ENCODE measurements at regions not wholly inside any gene's neighbourhood (a gene's known extent, or its start where the extent isn't known, plus 50 kb on each side); places are given as distances from the start of the nearest gene placed in this dataset.

DNA sequence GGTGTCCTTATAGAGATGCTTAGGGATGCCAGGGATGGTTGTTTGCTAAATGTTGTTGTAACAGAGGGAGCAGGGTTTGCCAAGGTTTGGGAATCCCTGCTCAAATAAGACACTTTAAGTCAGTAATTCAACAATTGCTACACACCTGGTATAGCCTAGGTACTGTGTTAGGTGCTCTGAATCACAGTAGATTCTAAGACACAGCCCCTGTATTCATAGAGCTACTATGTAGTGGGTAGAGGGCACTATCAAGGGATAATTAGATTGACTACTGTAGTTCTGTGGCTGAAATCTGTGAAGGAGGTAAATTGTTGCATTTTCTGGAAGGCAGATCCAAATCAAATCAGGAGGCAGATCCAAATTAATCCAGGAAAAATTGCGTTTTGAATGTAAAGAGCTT is 149.2 kb downstream of the C12orf75 start:
- Histone ChIP-seq H3K36me3 (ENCODE audit: insufficient read depth, low read length) (no peaks in the 10 kb centered on the region), H3K27me3 (ENCODE audit: insufficient read depth, low read length, poor library complexity, severe bottlenecking) (no peaks in the 10 kb centered on the region), H3K27ac (ENCODE audit: low read depth, low read length) (no peak overlapping the region), H3K9me3 (ENCODE audit: low read length) (no peaks in the 10 kb centered on the region), H3K4me3 (ENCODE audit: low read length) (no peak overlapping the region), H3K4me1 (ENCODE audit: insufficient read depth, low read length) (no peaks in the 10 kb centered on the region)
- no peak overlapping the region for H3K27ac Mint-ChIP-seq
- ChIA-PET POLR2A (no interaction called here), CTCF (no interaction called here)
- H3K4me3 Mint-ChIP-seq, result no peak overlapping the region
- no peaks in the 10 kb centered on the region for H3K9me3 Mint-ChIP-seq
- no peaks in the 10 kb centered on the region for H3K4me1 Mint-ChIP-seq
- H3K36me3 Mint-ChIP-seq, result no peaks in the 10 kb centered on the region
- no peak for DNase-seq
- H3K27me3 Mint-ChIP-seq, result peaks cover 0 to 11% of the 10 kb centered on the region in 2 donors

DNA sequence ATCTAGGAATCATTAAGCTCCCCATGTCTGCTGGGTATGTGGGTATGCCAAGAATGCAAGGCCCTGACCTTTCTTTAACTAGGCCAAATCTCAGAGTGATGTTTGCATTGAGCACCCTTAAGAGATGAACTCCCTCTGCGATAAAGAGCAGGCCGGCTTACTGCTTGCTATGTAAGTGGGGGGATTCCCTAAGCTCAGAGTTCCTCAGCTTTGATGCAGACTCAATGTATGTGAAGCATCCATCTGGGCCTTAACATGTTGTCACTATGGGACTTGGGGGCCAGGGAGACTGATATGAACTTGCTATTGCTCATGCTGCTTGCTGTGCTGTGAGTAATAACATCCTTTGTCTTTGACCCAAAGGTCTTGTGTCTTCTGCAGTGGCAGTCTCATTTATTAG is 149.7 kb downstream of the C12orf75 start:
- POLR2A ChIA-PET, result no interaction called here
- no peak overlapping the region for H3K27ac Mint-ChIP-seq
- no peaks in the 10 kb centered on the region for H3K4me1 ChIP-seq (ENCODE audit: insufficient read depth, low read length)
- peaks cover 0 to 9% of the 10 kb centered on the region in 2 donors for H3K27me3 Mint-ChIP-seq
- H3K9me3 ChIP-seq (ENCODE audit: low read length), result no peaks in the 10 kb centered on the region
- no peak overlapping the region for H3K4me3 Mint-ChIP-seq
- H3K36me3 Mint-ChIP-seq, result no peaks in the 10 kb centered on the region
- no peak overlapping the region for H3K27ac ChIP-seq (ENCODE audit: low read depth, low read length)
- no peaks in the 10 kb centered on the region for H3K9me3 Mint-ChIP-seq
- no peaks in the 10 kb centered on the region for H3K27me3 ChIP-seq (ENCODE audit: insufficient read depth, low read length, poor library complexity, severe bottlenecking)
- no peaks in the 10 kb centered on the region for H3K36me3 ChIP-seq (ENCODE audit: insufficient read depth, low read length)
- no peak for DNase-seq
- H3K4me3 ChIP-seq (ENCODE audit: low read length), result no peak overlapping the region
- H3K4me1 Mint-ChIP-seq, result no peaks in the 10 kb centered on the region
- CTCF ChIA-PET, result interaction anchor here (1.3 kb wide), 1 partner anchor 13 kb away, joined by 3 read pairs; no protein-coding TSS in a partner anchor

DNA sequence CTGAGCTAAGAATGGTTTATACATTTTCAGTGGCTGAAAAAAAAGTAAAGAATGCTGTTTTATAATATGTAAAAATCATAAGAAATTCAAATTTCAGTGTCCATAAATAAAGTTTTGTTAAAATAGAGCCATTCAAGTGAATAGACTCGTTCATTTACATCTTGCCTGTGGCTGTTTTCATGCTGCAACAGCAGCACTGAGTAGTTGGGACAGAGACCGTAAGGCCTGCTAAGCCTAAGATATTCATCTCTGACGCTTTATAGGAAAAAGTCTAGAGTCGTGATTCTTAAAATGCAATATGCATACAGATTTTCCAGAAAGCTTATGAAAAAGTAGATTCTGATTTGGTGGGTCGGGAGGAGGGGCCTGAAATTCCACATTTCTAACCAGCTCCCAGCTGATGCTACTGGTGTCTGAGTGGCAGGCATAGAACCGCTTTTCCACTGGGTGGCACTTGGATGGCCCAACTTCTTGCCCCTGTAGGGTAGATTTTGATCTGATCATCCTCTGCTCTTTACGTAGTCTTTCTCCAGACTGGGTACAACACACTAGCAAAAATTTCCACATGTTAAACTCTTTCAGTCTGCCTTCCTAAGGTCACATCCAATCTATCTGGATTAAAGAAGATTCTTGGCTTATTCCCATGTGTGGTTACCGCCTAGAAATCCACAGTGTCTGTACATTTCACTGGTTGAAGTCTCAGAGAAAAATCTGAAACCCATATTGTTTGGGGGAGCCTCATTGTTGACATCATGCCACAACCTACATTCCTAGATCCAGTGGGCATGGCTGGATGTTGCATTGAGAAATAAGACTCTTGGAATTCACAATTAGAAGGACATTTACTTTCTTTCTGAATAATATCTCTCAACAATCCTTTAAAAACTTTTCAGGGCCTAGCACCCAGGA is 151.2 kb downstream of the C12orf75 start:
- Mint-ChIP-seq H3K27ac (no peak overlapping the region), H3K27me3 (peaks cover 0 to 3% of the 10 kb centered on the region in 2 donors), H3K9me3 (no peaks in the 10 kb centered on the region), H3K4me1 (no peaks in the 10 kb centered on the region), H3K4me3 (no peak overlapping the region), H3K36me3 (no peaks in the 10 kb centered on the region)
- Histone ChIP-seq H3K27ac (ENCODE audit: low read depth, low read length) (no peak overlapping the region), H3K4me1 (ENCODE audit: insufficient read depth, low read length) (no peaks in the 10 kb centered on the region), H3K9me3 (ENCODE audit: low read length) (no peaks in the 10 kb centered on the region), H3K27me3 (ENCODE audit: insufficient read depth, low read length, poor library complexity, severe bottlenecking) (no peaks in the 10 kb centered on the region), H3K36me3 (ENCODE audit: insufficient read depth, low read length) (no peaks in the 10 kb centered on the region), H3K4me3 (ENCODE audit: low read length) (no peak overlapping the region)
- no peak for DNase-seq
- ChIA-PET POLR2A (no interaction called here), CTCF (interaction anchor here (1.3 kb wide), 1 partner anchor 12 kb away, joined by 3 read pairs; no protein-coding TSS in a partner anchor)

DNA sequence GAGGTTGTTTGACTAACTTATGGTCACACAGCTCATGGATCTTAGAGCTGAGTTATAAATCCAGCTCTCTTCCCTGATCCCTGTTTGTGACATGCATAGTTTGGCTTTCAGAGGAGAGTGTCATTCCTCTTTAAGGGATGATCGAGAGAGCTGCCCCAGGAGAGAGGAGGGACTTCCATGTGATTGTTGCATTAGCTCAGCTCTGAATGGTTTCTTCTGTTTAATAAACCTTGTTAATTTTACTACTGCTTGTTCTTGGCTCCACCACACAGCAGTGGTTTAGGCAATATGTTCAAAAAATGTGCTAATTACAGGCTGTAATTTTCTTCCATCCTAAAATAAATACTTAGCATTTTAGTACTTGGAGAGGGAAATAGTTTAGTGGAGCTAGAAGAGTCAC is 152.5 kb downstream of the C12orf75 start:
- ChIA-PET CTCF (no interaction called here), POLR2A (no interaction called here)
- H3K27ac ChIP-seq (ENCODE audit: low read depth, low read length), result no peak overlapping the region
- no peaks in the 10 kb centered on the region for H3K9me3 ChIP-seq (ENCODE audit: low read length)
- H3K27me3 ChIP-seq (ENCODE audit: insufficient read depth, low read length, poor library complexity, severe bottlenecking), result no peaks in the 10 kb centered on the region
- H3K36me3 ChIP-seq (ENCODE audit: insufficient read depth, low read length), result no peaks in the 10 kb centered on the region
- Mint-ChIP-seq H3K36me3 (no peaks in the 10 kb centered on the region), H3K4me1 (no peaks in the 10 kb centered on the region), H3K27me3 (no peaks in the 10 kb centered on the region), H3K4me3 (no peak overlapping the region), H3K27ac (no peak overlapping the region), H3K9me3 (no peaks in the 10 kb centered on the region)
- H3K4me1 ChIP-seq (ENCODE audit: insufficient read depth, low read length), result no peaks in the 10 kb centered on the region
- H3K4me3 ChIP-seq (ENCODE audit: low read length), result no peak overlapping the region
- no peak for DNase-seq

DNA sequence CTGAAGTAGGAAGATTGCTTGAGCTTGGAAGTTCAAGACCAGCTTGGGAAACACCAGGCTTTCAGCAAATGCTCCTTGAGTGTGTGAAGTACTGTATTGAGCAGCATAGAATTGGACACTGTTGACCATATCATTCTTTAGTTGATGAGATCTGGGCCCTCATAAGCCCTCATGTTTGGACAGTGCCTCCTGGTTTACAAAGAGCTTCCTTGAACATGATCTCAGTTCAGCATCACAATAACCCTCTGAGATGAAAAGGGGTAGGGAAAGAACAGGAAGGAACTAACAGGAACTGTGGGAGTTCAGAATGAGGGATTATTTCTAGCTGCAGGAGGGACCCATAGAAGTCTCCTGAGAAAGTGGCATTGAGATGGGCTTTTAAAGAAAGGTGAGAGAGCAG is 153.2 kb downstream of the C12orf75 start:
- no peaks in the 10 kb centered on the region for H3K36me3 ChIP-seq (ENCODE audit: insufficient read depth, low read length)
- Mint-ChIP-seq H3K4me1 (no peaks in the 10 kb centered on the region), H3K9me3 (no peaks in the 10 kb centered on the region), H3K4me3 (no peak overlapping the region), H3K36me3 (no peaks in the 10 kb centered on the region), H3K27ac (no peak overlapping the region), H3K27me3 (no peaks in the 10 kb centered on the region)
- H3K9me3 ChIP-seq (ENCODE audit: low read length), result no peaks in the 10 kb centered on the region
- POLR2A ChIA-PET, result no interaction called here
- DNase-seq, result no peak
- H3K27ac ChIP-seq (ENCODE audit: low read depth, low read length), result no peak overlapping the region
- H3K27me3 ChIP-seq (ENCODE audit: insufficient read depth, low read length, poor library complexity, severe bottlenecking), result no peaks in the 10 kb centered on the region
- no peak overlapping the region for H3K4me3 ChIP-seq (ENCODE audit: low read length)
- no peaks in the 10 kb centered on the region for H3K4me1 ChIP-seq (ENCODE audit: insufficient read depth, low read length)
- CTCF ChIA-PET, result no interaction called here

DNA sequence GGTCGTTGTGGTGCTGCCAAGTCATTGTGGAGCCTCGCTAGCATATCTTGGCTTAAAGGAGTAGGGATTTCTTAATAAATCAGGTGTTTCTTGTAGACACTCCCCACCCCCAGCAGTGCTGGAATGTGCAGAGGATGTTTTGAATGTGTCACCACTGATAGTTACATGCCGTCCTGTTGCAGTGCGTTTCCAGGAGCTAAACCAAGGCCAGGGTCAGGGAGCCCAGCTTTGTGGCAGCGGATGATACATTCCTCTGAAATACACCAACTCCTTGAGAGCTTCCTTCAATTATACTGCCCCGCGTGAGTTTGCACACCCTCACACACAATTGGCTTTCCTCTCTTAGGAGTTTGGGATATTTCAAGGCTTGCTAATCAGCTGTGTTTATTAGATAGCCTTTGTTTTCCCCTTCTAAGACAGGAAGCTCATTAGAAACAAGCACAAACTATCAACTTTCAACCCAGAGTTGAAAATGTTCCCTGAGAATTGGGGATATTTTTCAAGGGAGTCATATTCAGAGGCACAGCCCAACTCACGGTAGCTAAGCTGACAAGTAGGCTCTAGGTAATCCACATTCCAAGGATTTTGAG is 154.9 kb downstream of the C12orf75 start:
- H3K36me3 Mint-ChIP-seq, result no peaks in the 10 kb centered on the region
- CTCF ChIA-PET, result no interaction called here

DNA sequence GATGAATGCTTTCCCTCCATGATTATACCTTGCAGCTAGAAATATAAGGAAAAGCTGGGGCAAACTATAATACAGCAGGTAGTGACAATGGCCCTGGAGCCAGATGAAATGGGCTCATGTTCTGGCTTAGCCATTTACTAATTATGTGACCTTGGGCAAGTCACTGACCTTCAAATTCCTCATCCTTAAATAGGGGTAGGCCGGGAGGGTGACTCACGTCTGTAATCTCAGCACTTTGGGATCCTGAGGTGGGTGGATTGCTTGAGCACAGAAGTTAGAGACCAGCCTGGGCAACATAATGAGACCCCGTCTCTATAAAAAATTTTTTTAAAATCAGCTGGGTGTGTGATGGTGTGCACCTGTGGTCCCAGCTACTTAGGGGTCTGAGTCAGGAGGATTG is 155.4 kb downstream of the C12orf75 start:
- Mint-ChIP-seq H3K4me1 (no peaks in the 10 kb centered on the region), H3K27me3 (no peaks in the 10 kb centered on the region), H3K9me3 (no peaks in the 10 kb centered on the region), H3K4me3 (no peak overlapping the region), H3K36me3 (no peaks in the 10 kb centered on the region), H3K27ac (no peak overlapping the region)
- ChIA-PET CTCF (no interaction called here), POLR2A (no interaction called here)
- Histone ChIP-seq H3K9me3 (ENCODE audit: low read length) (no peaks in the 10 kb centered on the region), H3K4me1 (ENCODE audit: insufficient read depth, low read length) (no peaks in the 10 kb centered on the region), H3K4me3 (ENCODE audit: low read length) (no peak overlapping the region), H3K27me3 (ENCODE audit: insufficient read depth, low read length, poor library complexity, severe bottlenecking) (no peaks in the 10 kb centered on the region), H3K36me3 (ENCODE audit: insufficient read depth, low read length) (no peaks in the 10 kb centered on the region), H3K27ac (ENCODE audit: low read depth, low read length) (no peak overlapping the region)
- DNase-seq, result no peak

More for the DNA sequence above, 154.9 kb downstream of the C12orf75 start:
- H3K4me3 ChIP-seq (ENCODE audit: low read length), result no peak overlapping the region
- no peak overlapping the region for H3K27ac Mint-ChIP-seq
- H3K27me3 ChIP-seq (ENCODE audit: insufficient read depth, low read length, poor library complexity, severe bottlenecking), result no peaks in the 10 kb centered on the region
- no peak overlapping the region for H3K27ac ChIP-seq (ENCODE audit: low read depth, low read length)
- no peaks in the 10 kb centered on the region for H3K4me1 Mint-ChIP-seq
- no peaks in the 10 kb centered on the region for H3K27me3 Mint-ChIP-seq
- no peak overlapping the region for H3K4me3 Mint-ChIP-seq
- POLR2A ChIA-PET, result no interaction called here
- no peaks in the 10 kb centered on the region for H3K9me3 Mint-ChIP-seq
- no peaks in the 10 kb centered on the region for H3K9me3 ChIP-seq (ENCODE audit: low read length)
- DNase-seq, result no peak
- no peaks in the 10 kb centered on the region for H3K36me3 ChIP-seq (ENCODE audit: insufficient read depth, low read length)
- H3K4me1 ChIP-seq (ENCODE audit: insufficient read depth, low read length), result no peaks in the 10 kb centered on the region

DNA sequence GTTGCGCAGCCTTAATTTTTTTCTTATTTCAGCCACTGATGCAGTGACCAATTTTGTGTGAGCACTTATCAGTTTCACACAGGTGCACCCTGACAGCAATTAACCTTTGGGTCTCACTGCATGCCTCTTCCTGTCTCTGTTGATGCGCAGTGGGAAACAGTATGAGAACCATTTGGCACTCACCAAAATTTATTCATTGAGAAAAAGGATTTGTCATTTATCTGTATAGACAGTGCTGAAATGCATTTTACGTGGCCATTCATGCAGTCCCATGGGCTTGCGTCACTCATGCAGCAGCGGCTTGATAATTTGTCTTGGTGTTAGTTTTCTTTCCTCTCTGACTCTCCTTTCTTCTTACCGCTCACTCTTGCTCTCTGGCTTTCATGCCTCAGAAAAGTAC is 157.5 kb downstream of the C12orf75 start:
- Mint-ChIP-seq H3K27me3 (peaks cover 5 to 8% of the 10 kb centered on the region in 2 donors), H3K4me1 (no peaks in the 10 kb centered on the region), H3K36me3 (peaks cover 0 to 4% (median 0%) of the 10 kb centered on the region in 3 donors), H3K9me3 (no peaks in the 10 kb centered on the region), H3K27ac (no peak overlapping the region), H3K4me3 (no peak overlapping the region)
- DNase-seq, result no peak
- no peaks in the 10 kb centered on the region for H3K4me1 ChIP-seq (ENCODE audit: insufficient read depth, low read length)
- H3K27ac ChIP-seq (ENCODE audit: low read depth, low read length), result no peak overlapping the region
- CTCF ChIA-PET, result no interaction called here
- POLR2A ChIA-PET, result no interaction called here
- H3K36me3 ChIP-seq (ENCODE audit: insufficient read depth, low read length), result no peaks in the 10 kb centered on the region
- H3K4me3 ChIP-seq (ENCODE audit: low read length), result no peak overlapping the region
- H3K9me3 ChIP-seq (ENCODE audit: low read length), result no peaks in the 10 kb centered on the region
- no peaks in the 10 kb centered on the region for H3K27me3 ChIP-seq (ENCODE audit: insufficient read depth, low read length, poor library complexity, severe bottlenecking)
